ENCODE measurements at regions not wholly inside any gene's neighbourhood (a gene's known extent, or its start where the extent isn't known, plus 50 kb on each side); places are given as distances from the start of the nearest gene placed in this dataset.
A peak's percentile ranks its signal among the peaks of the same experiment; 100 is the strongest.
"Not testable (repeated sequence)": the region's sequence is repeated elsewhere in the genome, so short reads cannot be mapped to it uniquely, and the experiment has no call there.

DNA sequence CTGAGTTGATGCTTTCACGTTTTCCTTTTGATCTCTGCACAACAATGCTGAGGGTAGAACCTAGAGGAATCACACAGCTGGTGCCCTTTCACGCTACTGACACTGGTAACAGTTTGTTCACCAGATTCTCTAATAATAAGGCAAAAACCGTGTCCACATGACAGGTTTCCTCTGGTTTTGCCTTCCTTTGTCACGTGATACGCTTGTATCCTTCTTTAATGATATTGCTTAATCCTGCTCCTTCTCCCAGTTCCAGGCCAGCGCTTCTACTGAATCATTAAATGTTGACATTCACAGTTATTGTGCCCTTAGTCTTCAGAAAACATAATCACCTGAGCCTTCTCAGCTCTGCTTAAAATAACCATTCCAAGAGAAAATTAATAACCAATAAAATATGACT, 978.2 kb upstream of the NCAM2 start:
- DNase-seq: no peak

- DNase-seq: no peak
Measured at GRCh38 chr21:20023193-20023592, 975.0 kb upstream of the NCAM2 start.

- no peak for DNase-seq
Measured at GRCh38 chr21:20024741-20025140, 973.5 kb upstream of the NCAM2 start.

DNA sequence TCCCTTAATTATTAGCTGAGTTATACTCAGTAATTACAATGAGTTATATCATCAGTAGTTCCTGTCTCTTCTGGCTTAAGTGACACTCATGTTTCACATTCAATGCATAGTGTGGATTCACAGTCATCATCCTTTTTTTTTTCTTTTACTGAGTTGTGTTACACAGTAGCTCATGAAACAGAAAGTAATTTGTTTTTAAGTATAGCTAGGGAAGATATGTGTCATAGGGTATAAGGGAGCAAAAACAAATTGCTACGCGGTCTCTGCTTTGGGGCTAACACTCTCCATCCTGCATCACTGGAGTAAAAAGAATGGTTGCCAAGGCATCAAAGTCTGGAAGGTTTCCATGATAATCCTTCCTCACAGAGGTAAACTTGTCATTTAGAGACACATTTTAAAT, 971.7 kb upstream of the NCAM2 start:
- no peak for DNase-seq

DNA sequence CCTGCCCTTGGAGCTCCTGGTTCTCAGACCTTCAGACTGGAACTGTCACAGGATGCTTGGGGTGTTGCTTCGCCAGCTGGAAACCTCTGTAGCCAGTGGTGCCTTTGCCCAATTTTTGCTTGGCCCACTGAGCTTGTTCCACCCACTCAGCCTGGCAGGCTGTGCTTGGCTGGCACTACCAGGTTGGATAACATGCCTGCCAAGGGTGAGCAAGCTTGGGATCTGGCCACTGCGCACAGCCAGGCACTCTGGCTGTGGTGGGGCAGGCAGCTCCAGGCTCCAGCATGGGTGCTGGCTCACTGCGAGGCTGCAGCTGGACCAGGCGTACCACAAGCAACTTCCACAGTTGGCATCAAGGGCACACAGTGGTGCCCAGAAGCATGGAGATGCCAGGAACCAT, 967.8 kb upstream of the NCAM2 start:
- no peak for DNase-seq

DNA sequence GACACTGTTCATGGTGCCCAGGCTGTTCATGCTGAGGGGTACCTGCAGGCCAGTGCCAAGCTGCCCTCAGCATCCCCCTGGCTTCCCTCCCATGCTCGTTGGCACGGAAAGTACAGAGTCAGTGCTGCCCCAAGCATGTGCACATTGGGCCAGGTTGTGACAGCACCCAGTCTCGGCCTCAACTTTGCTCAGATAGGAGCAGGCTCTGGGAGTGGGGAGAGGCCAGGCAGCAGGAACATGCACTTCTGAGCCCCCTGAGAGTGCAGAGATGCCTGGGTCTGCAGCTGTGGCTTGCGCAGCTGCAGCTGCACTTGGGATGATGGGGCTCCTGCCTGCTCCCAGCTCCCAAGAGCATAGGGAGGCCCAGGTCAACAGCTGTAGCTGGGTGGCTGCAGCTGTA, 966.4 kb upstream of the NCAM2 start:
- DNase-seq: no peak

DNA sequence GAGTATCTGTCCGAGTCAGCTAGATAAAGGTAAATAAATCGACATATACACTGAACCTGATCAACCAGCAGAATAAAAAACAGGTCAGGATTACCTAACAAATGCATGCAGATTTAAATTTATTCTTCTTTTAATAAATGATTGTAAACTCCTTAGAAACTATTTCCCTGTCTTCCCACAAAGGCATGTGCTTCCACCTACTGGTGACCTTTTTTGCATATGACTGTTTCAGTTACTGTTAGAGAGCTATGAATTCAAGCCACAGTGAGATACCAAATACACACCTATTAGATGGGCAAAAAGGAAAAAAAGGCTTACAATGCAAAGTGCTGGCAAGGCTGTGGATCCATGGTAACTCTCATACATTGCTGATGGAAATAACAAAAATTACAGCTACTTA, 957.4 kb upstream of the NCAM2 start:
- DNase-seq: no peak

GRCh38 chr21:20045197-20045596, 953.0 kb upstream of the NCAM2 start:
- DNase-seq: no peak

- DNase-seq: not testable (repeated sequence)
Measured at GRCh38 chr21:20048130-20048837, 949.9 kb upstream of the NCAM2 start.

DNA sequence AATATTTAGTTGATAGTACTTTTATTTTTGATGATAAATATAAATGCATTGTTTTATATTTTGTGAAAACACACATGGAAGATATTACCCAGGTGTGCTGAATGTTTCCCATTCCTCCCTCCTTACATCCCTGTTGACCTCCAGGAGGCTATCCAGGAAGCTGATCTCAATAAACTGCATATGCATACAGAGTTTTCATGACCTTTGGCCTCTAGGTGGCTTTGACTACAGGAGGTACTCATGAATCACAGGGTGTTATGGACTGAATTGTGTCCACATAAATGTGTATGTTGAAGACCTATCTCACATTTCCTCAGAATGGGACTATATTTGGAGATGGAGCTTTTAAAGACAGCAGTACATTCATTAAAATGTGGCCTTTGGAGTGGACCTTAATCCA, 914.9 kb upstream of the NCAM2 start:
- DNase-seq: no peak

GRCh38 chr21:20083925-20084324, 914.3 kb upstream of the NCAM2 start:
- no peak for DNase-seq

GRCh38 chr21:20086508-20086907, 911.7 kb upstream of the NCAM2 start:
- no peak for DNase-seq

DNA sequence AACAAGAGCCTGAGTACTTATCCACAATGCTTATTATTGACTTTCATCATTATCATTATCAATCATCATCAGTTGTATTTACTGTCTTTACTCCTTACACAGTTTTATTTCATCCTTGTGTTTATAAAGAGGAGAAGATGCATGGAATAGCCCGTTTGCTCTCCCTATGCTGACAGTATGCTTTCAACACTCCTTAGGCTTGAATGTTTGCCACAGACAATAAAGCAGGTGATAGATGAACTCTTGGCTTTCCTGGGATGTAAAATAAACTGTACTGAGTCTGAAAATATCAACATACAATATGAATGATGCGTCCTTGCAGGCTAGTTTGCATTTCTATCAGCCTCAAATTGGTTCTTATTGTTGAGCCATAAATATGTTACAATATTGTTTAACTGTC, 891.8 kb upstream of the NCAM2 start:
- DNase-seq: no peak

DNA sequence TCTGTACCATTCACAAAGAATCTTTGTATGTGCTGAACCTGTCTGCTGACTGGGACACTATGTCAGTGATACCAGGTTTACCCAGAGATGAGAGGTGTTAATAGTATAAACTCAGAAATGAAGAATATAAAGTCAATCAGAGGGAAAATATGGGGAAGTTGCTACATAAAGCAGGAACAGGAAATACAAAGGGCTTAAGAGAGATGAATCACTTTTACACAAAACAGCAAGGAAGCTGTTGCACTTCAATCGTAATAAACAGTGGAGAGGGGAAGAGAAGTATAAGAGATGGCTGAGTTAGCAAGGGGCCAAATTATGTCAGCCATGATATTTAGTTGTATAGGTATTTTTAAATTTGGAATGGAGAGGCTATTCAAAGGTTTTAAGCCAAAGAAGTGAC, 890.2 kb upstream of the NCAM2 start:
- DNase-seq: peak in 1 of 2 experiments; percentile 6

DNA sequence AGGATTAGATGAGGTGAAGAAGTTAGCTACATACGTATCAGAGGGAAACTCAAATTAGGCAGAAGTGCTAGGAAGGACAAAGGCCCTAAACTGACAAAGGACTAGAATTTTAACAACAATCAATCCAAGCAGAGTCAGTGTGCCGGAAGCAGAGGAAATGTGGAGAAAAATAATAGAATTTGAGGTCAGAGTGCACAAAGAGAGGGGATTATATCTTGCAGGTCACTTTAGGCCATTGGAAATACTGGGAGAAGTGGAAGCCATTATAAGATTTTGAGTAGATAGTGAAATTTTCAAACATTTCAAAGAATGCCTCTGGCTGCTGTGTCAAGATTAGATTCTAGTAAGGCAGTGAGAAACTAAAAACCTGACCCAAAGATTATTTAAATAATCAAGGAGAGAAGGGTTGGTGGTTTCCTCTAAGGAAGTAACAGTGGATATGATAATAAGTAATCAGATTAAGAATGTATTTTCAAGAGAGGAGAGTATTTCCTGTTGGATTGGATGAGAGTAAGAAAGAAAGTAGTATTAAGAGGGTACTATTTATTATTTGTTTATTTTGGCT, 889.2 kb upstream of the NCAM2 start:
- DNase-seq: no peak

- no peak for DNase-seq
Measured at GRCh38 chr21:20110368-20110767, 887.8 kb upstream of the NCAM2 start.

DNA sequence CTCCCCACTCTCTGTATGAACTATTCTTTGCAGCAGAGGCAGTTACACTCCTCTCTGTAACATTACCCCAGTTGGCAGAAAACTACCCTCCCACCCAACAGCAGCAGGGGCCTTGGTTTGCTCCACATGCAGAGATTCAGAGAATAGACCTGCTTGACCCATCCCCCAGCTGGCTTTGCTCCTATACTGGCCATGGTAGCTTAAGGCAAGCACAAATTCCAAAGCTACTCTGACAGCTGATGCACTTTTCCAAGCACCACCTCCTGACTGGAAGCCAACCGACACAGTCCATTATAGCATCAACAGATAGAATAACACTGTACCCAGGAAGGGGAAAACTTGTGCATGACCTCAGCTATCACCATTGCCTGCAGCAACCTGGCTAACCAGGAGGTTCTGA, 846.5 kb upstream of the NCAM2 start:
- no peak for DNase-seq

DNA sequence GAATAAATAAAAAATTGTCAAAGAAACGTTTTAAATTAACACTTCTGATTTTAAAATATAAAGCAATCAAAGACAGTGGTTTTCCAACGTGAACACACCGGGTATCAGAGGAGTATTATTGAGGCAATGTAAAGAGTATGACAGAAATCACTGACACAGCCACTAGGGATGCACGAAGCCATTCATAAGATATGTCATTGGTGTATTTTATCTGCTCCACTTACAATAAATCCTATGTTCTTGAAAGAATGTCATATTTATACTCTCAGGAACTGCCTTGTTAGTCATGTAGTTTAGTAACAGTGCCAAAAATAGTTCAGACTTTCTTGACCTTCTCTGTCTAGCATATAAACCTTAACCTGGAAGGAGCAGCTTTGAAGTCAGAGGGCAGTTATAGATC, 835.0 kb upstream of the NCAM2 start:
- no peak for DNase-seq

GRCh38 chr21:20167059-20167458, 831.1 kb upstream of the NCAM2 start:
- no peak for DNase-seq

DNA sequence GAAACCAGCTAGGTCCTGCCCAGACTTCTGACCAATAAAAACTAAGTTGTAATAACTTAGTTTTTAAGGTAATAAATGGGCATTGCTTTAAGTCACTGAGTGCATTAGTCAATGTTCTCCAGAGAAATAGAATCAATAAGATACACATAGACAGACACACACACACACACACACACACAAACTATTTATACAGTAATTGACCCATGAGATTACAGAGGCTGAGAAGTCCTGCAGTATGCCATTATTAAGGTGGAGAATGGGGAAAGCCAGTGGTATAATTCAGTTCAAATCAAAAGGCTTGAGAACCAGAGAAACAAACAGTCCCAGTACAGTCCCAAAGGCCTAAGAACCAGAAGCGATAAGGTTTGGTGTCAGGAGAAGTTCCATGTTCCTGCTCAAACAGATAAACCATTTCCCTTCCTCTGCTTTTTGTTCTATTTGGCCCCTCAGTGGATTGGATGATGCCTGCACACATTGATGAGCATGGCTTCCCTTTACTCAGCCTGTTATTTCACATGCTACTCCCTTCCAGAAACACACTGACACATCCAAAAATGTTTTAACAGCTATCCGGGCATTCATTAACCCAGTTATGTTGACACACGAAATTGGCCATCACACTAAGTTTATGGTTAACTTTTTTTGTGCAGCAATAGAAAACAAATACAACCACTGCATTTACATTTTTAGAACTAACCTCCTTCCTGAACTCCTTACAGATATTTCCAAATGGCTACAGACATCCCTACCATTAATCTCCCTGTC, 828.2 kb upstream of the NCAM2 start:
- DNase-seq: no peak

DNA sequence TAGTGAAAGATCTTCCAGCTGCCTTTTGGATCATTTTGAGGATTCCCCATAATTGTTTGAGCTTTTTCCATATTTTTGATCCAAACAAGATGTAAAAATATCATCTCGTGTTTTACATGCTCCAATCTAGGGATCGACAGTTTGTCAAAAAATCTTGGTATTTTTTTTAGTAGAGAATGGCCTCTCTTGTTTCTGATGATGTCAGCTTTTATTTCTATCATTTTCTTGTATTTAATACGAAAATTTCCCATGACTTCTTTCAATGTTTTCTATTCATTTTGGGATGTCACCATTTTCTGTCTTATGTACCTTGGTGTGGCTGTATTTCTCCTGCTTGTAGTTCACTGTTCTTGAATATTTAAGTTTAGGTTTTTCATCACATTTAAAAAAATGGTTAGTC, 812.0 kb upstream of the NCAM2 start:
- no peak for DNase-seq

- DNase-seq: no peak
Measured at GRCh38 chr21:20187028-20187427, 811.2 kb upstream of the NCAM2 start.

DNA sequence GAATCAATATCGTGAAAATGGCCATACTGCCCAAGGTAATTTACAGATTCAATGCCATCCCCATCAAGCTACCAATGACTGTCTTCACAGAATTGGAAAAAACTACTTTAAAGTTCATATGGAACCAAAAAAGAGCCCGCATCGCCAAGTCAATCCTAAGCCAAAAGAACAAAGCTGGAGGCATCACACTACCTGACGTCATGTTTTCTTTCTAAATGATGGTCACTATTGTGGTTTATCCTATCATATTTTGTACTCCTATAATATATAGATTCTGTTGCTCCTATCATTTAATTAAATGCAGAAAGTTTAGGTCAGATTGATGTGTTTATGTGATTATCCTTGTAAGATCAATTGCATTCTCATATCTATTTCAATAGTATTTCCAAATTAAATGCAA, 796.9 kb upstream of the NCAM2 start:
- DNase-seq: not testable (repeated sequence)

DNA sequence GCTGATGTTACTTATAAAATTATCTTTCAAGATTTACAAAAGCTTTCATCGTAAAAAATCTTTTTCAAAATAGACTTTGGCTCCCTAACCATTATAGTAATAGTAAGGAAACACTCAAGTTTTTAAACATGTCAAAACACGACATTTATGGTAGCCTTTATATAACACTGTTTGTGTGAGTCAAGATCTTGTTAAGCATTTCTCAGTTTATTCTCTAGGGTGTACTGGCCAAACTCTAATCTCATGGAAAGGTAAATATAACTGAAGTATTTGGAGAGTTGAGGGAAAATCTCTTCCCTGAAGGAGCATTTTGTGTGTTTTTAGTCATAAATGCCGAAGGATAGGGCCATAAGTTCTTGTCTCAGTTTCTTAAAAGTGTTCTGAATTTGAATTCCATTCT, 790.9 kb upstream of the NCAM2 start:
- no peak for DNase-seq

Measured in AML-193 (cell line).